HCT116 (cell line): ENCODE measurements at regions not wholly inside any gene's neighbourhood (a gene's known extent, or its start where the extent isn't known, plus 50 kb on each side); places are given as distances from the start of the nearest gene placed in this dataset.

Source experiments
- CEBPB ChIP-seq: IDR thresholded peaks from 2 replicates; pipeline ENCODE4 v1.6.1; 2012; ENCODE audit warnings: low read depth
- CTCF ChIP-seq, 3 experiments: fragments of 200-600 bp in 1 of 3; sonication (generic) in 1 of 3; IDR thresholded peaks in 2 of 3; conservative IDR thresholded peaks in 1 of 3; 2 replicates each; pipeline ENCODE4 v1.5.1; 2012 to 2017; ENCODE audit warnings: low read depth in 2 of 3, low read length in 2 of 3, antibody characterized with exemption in 1 of 3, borderline replicate concordance in 1 of 3, control low read depth in 1 of 3, mild to moderate bottlenecking in 1 of 3, mixed read lengths in 1 of 3, mixed run types in 1 of 3, moderate library complexity in 1 of 3; ENCODE audit not compliant: insufficient read depth in 1 of 3
- JUND ChIP-seq: IDR thresholded peaks from 2 replicates; pipeline ENCODE4 v1.6.1; 2012
- TCF7L2 ChIP-seq: IDR thresholded peaks from 2 replicates; pipeline ENCODE4 v1.7.0; 2011; ENCODE audit warnings: borderline replicate concordance, inconsistent platforms; ENCODE audit not compliant: insufficient read depth, insufficient read length; ENCODE audit errors: extremely low read depth
- ZFX ChIP-seq: fragments of 450-650 bp; IDR thresholded peaks from 2 replicates; pipeline ENCODE4 v1.6.1; 2017

GRCh38 chr13:54016542-54016941, 987.9 kb downstream of the OLFM4 start:
- TF ChIP-seq TCF7L2 (no peak), CTCF (IDR thresholded peaks at IDR 0.05 in 2 of 3, conservative IDR thresholded peaks at IDR 0.05 in 1 of 3; ENCODE audit: borderline replicate concordance in 1 of 3, insufficient read depth in 1 of 3, low read depth in 2 of 3, low read length in 2 of 3) (no peak), ZFX (no peak), JUND (no peak), CEBPB (no peak)
